ENCODE measurements at regions not wholly inside any gene's neighbourhood (a gene's known extent, or its start where the extent isn't known, plus 50 kb on each side); places are given as distances from the start of the nearest gene placed in this dataset.

DNA sequence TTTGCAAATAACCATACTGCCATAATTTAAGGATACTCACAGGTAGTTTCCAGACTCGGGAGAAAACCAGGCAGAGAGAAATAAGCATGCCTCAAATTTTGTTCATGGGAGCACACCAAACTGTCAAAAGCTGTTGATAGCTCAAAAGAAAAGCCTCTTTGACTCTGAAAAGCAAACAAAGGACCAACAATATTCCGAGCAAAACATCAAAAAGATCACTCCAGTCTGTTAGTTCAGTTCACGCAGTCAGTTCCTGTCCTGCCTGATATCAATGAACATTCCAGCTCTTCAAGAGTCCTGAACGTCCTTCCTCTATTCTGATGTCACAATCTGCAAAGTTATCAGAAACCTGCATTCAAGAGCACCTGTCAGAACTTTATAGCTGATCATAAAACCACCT is 78.7 kb downstream of the RRM2 start:
- no peak overlapping the region for H3K4me3 ChIP-seq (replicated peaks in 1 of 3; ENCODE audit: insufficient read depth in 1 of 3, low read depth in 1 of 3, low read length in 3 of 3)
- BruUV-seq (replicated peaks), result no TSS peak

More for the DNA sequence above, 78.7 kb downstream of the RRM2 start:
- H3K9me1 ChIP-seq (replicated peaks; ENCODE audit: control insufficient read depth, extremely low read depth, insufficient read depth, low read length), result no peaks in the 10 kb centered on the region
- no peaks in the 10 kb centered on the region for H4K20me1 ChIP-seq (replicated peaks; ENCODE audit: control insufficient read depth, extremely low read depth, insufficient read depth, low read length)
- DNase-seq (ENCODE audit: low read depth, low spot score) (no peak), FAIRE-seq (no peak)
- H3K4me1 ChIP-seq (ENCODE audit: control insufficient read depth, extremely low read depth, insufficient read depth, low read length), result no peaks in the 10 kb centered on the region
- H3K36me3 ChIP-seq (ENCODE audit: control insufficient read depth in 2 of 2, extremely low read depth in 1 of 2, insufficient read depth in 2 of 2, low read length in 2 of 2), result no peaks in the 10 kb centered on the region
- H3K4me2 ChIP-seq (ENCODE audit: insufficient read depth, low read length), result no peak overlapping the region
- TF ChIP-seq, protein P1, sequence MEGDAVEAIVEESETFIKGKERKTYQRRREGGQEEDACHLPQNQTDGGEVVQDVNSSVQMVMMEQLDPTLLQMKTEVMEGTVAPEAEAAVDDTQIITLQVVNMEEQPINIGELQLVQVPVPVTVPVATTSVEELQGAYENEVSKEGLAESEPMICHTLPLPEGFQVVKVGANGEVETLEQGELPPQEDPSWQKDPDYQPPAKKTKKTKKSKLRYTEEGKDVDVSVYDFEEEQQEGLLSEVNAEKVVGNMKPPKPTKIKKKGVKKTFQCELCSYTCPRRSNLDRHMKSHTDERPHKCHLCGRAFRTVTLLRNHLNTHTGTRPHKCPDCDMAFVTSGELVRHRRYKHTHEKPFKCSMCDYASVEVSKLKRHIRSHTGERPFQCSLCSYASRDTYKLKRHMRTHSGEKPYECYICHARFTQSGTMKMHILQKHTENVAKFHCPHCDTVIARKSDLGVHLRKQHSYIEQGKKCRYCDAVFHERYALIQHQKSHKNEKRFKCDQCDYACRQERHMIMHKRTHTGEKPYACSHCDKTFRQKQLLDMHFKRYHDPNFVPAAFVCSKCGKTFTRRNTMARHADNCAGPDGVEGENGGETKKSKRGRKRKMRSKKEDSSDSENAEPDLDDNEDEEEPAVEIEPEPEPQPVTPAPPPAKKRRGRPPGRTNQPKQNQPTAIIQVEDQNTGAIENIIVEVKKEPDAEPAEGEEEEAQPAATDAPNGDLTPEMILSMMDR (IDR thresholded peaks at IDR 0.05; ENCODE audit: extremely low read depth in 1 of 2, insufficient read depth in 1 of 2, low read depth in 1 of 2, low read length in 2 of 2), result no peak
- no peak for TF ChIP-seq EZH2 (IDR thresholded peaks at IDR 0.05; ENCODE audit: borderline replicate concordance, low read depth, low read length, severe bottlenecking)
- no peak for TF ChIP-seq POLR2A (IDR thresholded peaks at IDR 0.05; ENCODE audit: low read depth, low read length)
- no peak for TF ChIP-seq MAX (IDR thresholded peaks at IDR 0.05; ENCODE audit: insufficient read depth, insufficient read length)
- TF ChIP-seq GATA2 (IDR thresholded peaks at IDR 0.05; ENCODE audit: insufficient read depth, insufficient read length, low read depth, low read length), result no peak
- no peak for TF ChIP-seq MYC (IDR thresholded peaks at IDR 0.05; ENCODE audit: low read depth, low read length)
- TF ChIP-seq JUN (IDR thresholded peaks at IDR 0.05; ENCODE audit: borderline replicate concordance, insufficient read depth, insufficient read length, low read depth), result no peak
- no peak for TF ChIP-seq POLR2AphosphoS5 (IDR thresholded peaks at IDR 0.05; ENCODE audit: insufficient read depth, low read depth, low read length)
- TF ChIP-seq FOS (IDR thresholded peaks at IDR 0.05; ENCODE audit: borderline replicate concordance, insufficient read depth, low read length), result no peak
- no peak overlapping the region for H3K9ac ChIP-seq (replicated peaks; ENCODE audit: extremely low read depth, insufficient read depth, low read length)
- no peaks in the 10 kb centered on the region for H3K79me2 ChIP-seq (ENCODE audit: control insufficient read depth, insufficient read depth, low read length)
- no peaks in the 10 kb centered on the region for H3K9me3 ChIP-seq (replicated peaks; ENCODE audit: control insufficient read depth, insufficient read depth, low read length)
- ChIA-PET CTCF (interaction anchor here (0.6 to 0.7 kb wide), 2 partner anchors 60 to 208 kb away, joined by 3 to 4 read pairs; no protein-coding TSS in a partner anchor), POLR2A (no interaction called here)
- H3K27ac ChIP-seq (ENCODE audit: insufficient read depth, low read depth, low read length), result no peak overlapping the region
- no peaks in the 10 kb centered on the region for H3K27me3 ChIP-seq (ENCODE audit: control insufficient read depth in 2 of 2, insufficient read depth in 2 of 2, low read length in 2 of 2)
- intact Hi-C loops (cut with micrococcal nuclease) (no loop called here), dilution Hi-C loops (cut with MboI; ENCODE audit: extremely low pct_ligation_motif_present, low sequenced_read_pairs) (no loop called here)
- H2AFZ ChIP-seq (ENCODE audit: low read depth, low read length), result no peak overlapping the region

Measured in endothelial cell of umbilical vein (primary cell).